GM12891 (cell line): ENCODE measurements at regions not wholly inside any gene's neighbourhood (a gene's known extent, or its start where the extent isn't known, plus 50 kb on each side); places are given as distances from the start of the nearest gene placed in this dataset.

Experiments used
- POLR2A ChIP-seq: IDR thresholded peaks from 2 replicates; pipeline ENCODE4 v1.6.1; 2011; ENCODE audit warnings: low read depth, low read length, control low read depth
- POLR2AphosphoS5 ChIP-seq: IDR thresholded peaks from 2 replicates; pipeline ENCODE4 v1.6.1; 2011; ENCODE audit warnings: low read depth, low read length, control low read depth
- POU2F2 ChIP-seq: IDR thresholded peaks from 2 replicates; pipeline ENCODE4 v1.6.1; 2011; ENCODE audit warnings: low read depth, mild to moderate bottlenecking, control low read depth, low read length, moderate library complexity
- SPI1 ChIP-seq: IDR thresholded peaks from 2 replicates; pipeline ENCODE4 v1.6.1; 2011; ENCODE audit warnings: low read depth, low read length, control low read depth
- TAF1 ChIP-seq: IDR thresholded peaks from 2 replicates; pipeline ENCODE4 v1.6.1; 2011; ENCODE audit warnings: low read depth, low read length, control low read depth

GRCh38 chr2:146031158-146031557 is 1511.2 kb upstream of the ZEB2 start:
- TF ChIP-seq POLR2A: no peak
- TF ChIP-seq POLR2AphosphoS5: no peak
- TF ChIP-seq TAF1: no peak
- no peak for TF ChIP-seq SPI1
- TF ChIP-seq POU2F2: no peak
